ENCODE measurements at regions not wholly inside any gene's neighbourhood (a gene's known extent, or its start where the extent isn't known, plus 50 kb on each side); places are given as distances from the start of the nearest gene placed in this dataset.

GRCh38 chr3:117874904-117875874 lies 1159.5 kb downstream of the IGSF11 start:
- no peak for DNase-seq

- DNase-seq: no peak
These were observed 1158.8 kb downstream of the IGSF11 start for GRCh38 chr3:117875887-117876286.

- no peak for DNase-seq
These were observed 1154.0 kb downstream of the IGSF11 start for GRCh38 chr3:117880638-117881037.

GRCh38 chr3:117881210-117881609 lies 1153.4 kb downstream of the IGSF11 start:
- DNase-seq: no peak

GRCh38 chr3:117885011-117885441 lies 1149.6 kb downstream of the IGSF11 start:
- no peak for DNase-seq

GRCh38 chr3:117886147-117886546 lies 1148.5 kb downstream of the IGSF11 start:
- no peak for DNase-seq

GRCh38 chr3:117887031-117887430 lies 1147.6 kb downstream of the IGSF11 start:
- DNase-seq: no peak

GRCh38 chr3:117887901-117888300 lies 1146.7 kb downstream of the IGSF11 start:
- DNase-seq: no peak

- no peak for DNase-seq
These were observed 1142.2 kb downstream of the IGSF11 start for GRCh38 chr3:117892431-117892841.

GRCh38 chr3:117893001-117893400 lies 1141.6 kb downstream of the IGSF11 start:
- DNase-seq: no peak

- no peak for DNase-seq
These were observed 1141.0 kb downstream of the IGSF11 start for GRCh38 chr3:117893638-117894037.

GRCh38 chr3:117898722-117899522 lies 1135.7 kb downstream of the IGSF11 start:
- no peak for DNase-seq

GRCh38 chr3:117903226-117903625 lies 1131.4 kb downstream of the IGSF11 start:
- DNase-seq: no peak

GRCh38 chr3:117910820-117911521 lies 1123.7 kb downstream of the IGSF11 start:
- DNase-seq: no peak

GRCh38 chr3:117912352-117912751 lies 1122.3 kb downstream of the IGSF11 start:
- no peak for DNase-seq

GRCh38 chr3:117914540-117915100 lies 1120.0 kb downstream of the IGSF11 start:
- DNase-seq: no peak

- DNase-seq: no peak
These were observed 1117.8 kb downstream of the IGSF11 start for GRCh38 chr3:117916839-117917238.

- no peak for DNase-seq
These were observed 1115.0 kb downstream of the IGSF11 start for GRCh38 chr3:117919621-117920020.

GRCh38 chr3:117920253-117920898 lies 1114.3 kb downstream of the IGSF11 start:
- DNase-seq: no peak

GRCh38 chr3:117921411-117921810 lies 1113.2 kb downstream of the IGSF11 start:
- DNase-seq: no peak

GRCh38 chr3:117922039-117922438 lies 1112.6 kb downstream of the IGSF11 start:
- DNase-seq: no peak

GRCh38 chr3:117926819-117927218 lies 1107.8 kb downstream of the IGSF11 start:
- DNase-seq: no peak

All from DMS 273 treated with DMSO at 0.1 percent for 48 hours (cell line).